B cell (primary cell): ENCODE measurements at regions not wholly inside any gene's neighbourhood (a gene's known extent, or its start where the extent isn't known, plus 50 kb on each side); places are given as distances from the start of the nearest gene placed in this dataset.

ENCODE experiments used
- EZH2 ChIP-seq: IDR thresholded peaks from 2 replicates; pipeline ENCODE4 v1.6.1; 2012; ENCODE audit warnings: borderline replicate concordance, low read depth, mild to moderate bottlenecking, moderate library complexity, low read length; ENCODE audit not compliant: insufficient read depth, poor library complexity, severe bottlenecking
- TF ChIP-seq, protein P1 (sequence below): fragments of 200-600 bp; IDR thresholded peaks from one replicate; pipeline ENCODE4 v1.8.0; 2022; ENCODE audit warnings: antibody characterized with exemption, mild to moderate bottlenecking

- TF ChIP-seq, protein P1, sequence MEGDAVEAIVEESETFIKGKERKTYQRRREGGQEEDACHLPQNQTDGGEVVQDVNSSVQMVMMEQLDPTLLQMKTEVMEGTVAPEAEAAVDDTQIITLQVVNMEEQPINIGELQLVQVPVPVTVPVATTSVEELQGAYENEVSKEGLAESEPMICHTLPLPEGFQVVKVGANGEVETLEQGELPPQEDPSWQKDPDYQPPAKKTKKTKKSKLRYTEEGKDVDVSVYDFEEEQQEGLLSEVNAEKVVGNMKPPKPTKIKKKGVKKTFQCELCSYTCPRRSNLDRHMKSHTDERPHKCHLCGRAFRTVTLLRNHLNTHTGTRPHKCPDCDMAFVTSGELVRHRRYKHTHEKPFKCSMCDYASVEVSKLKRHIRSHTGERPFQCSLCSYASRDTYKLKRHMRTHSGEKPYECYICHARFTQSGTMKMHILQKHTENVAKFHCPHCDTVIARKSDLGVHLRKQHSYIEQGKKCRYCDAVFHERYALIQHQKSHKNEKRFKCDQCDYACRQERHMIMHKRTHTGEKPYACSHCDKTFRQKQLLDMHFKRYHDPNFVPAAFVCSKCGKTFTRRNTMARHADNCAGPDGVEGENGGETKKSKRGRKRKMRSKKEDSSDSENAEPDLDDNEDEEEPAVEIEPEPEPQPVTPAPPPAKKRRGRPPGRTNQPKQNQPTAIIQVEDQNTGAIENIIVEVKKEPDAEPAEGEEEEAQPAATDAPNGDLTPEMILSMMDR, result no peak
- TF ChIP-seq EZH2, result no peak
These were observed 205.4 kb upstream of the GNPDA2 start for GRCh38 chr4:44931720-44932119.
